PC-3 (cell line): ENCODE measurements at regions not wholly inside any gene's neighbourhood (a gene's known extent, or its start where the extent isn't known, plus 50 kb on each side); places are given as distances from the start of the nearest gene placed in this dataset.

Source experiments
- ATAC-seq: fragments of 200-7000 bp; cut with Tn5 transposase; 2 replicates; pipeline ENCODE4 v1.9.1; 2020; ENCODE audit warnings: mild to moderate bottlenecking, moderate library complexity
- BruUV-seq: library from RNA; stranded (reverse); fragments of 400-500 nt; replicated peaks from 2 replicates; lab custom pipeline; 2021; lab: Mats Ljungman, UMichigan
- CTCF ChIA-PET: fragments of 300-600 bp; sonication (Branson Sonifier 250); formaldehyde crosslinking; loops from one replicate; lab custom pipeline; 2022; ENCODE audit warnings: antibody characterized with exemption; lab: Charles Lee
- POLR2A ChIA-PET: fragments of 300-600 bp; sonication (Branson Sonifier 250); formaldehyde crosslinking; loops from one replicate; lab custom pipeline; 2022; ENCODE audit warnings: antibody characterized with exemption; ENCODE audit not compliant: unreplicated experiment; lab: Charles Lee
- DNase-seq: peaks from one replicate; pipeline ENCODE4 v3.0.0-alpha.2; 2015
- H2AFZ ChIP-seq: fragments of 300-600 bp; sonication (generic); 2 replicates; pipeline ENCODE4 v1.6.0; 2016; ENCODE audit warnings: antibody characterized with exemption, low read length
- H3F3A ChIP-seq: fragments of 300-600 bp; sonication (generic); one replicate; pipeline ENCODE4 v1.6.0; 2017; ENCODE audit warnings: antibody characterized with exemption, low read length, control low read depth, mild to moderate bottlenecking; ENCODE audit not compliant: unreplicated experiment
- H3K27ac ChIP-seq: fragments of 300-600 bp; sonication (generic); 2 replicates; pipeline ENCODE4 v1.5.1; 2016; ENCODE audit warnings: mild to moderate bottlenecking, low read length
- H3K27me3 ChIP-seq: fragments of 300-600 bp; sonication (generic); 2 replicates; pipeline ENCODE4 v1.6.1; 2016; ENCODE audit warnings: low read length, mixed read lengths
- H3K36me3 ChIP-seq: fragments of 300-600 bp; sonication (generic); 2 replicates; pipeline ENCODE4 v1.6.1; 2016; ENCODE audit warnings: low read depth, mixed run types, low read length, mixed read lengths
- H3K4me1 ChIP-seq: fragments of 300-600 bp; sonication (generic); 2 replicates; pipeline ENCODE4 v1.5.1; 2016; ENCODE audit warnings: low read length; ENCODE audit not compliant: insufficient read depth
- H3K4me2 ChIP-seq: fragments of 300-600 bp; sonication (generic); 2 replicates; pipeline ENCODE4 v1.6.0; 2016; ENCODE audit warnings: low read length
- H3K4me3 ChIP-seq: fragments of 300-600 bp; sonication (generic); 2 replicates; pipeline ENCODE4 v1.5.1; 2016; ENCODE audit warnings: mild to moderate bottlenecking, low read length, mixed read lengths
- H3K79me2 ChIP-seq: fragments of 300-600 bp; sonication (generic); 2 replicates; pipeline ENCODE4 v1.6.1; 2017; ENCODE audit warnings: low read length, mixed read lengths
- H3K9ac ChIP-seq: fragments of 300-600 bp; sonication (generic); 2 replicates; pipeline ENCODE4 v1.6.0; 2016; ENCODE audit warnings: mild to moderate bottlenecking, low read length
- H3K9me2 ChIP-seq: fragments of 300-600 bp; sonication (generic); replicated peaks from 2 replicates; pipeline ENCODE4 v1.6.1; 2016; ENCODE audit warnings: mixed run types, low read length, mixed read lengths
- H3K9me3 ChIP-seq: fragments of 300-600 bp; sonication (generic); 2 replicates; pipeline ENCODE4 v1.6.1; 2016; ENCODE audit warnings: low read length, mixed read lengths
- H4K20me1 ChIP-seq: fragments of 300-600 bp; sonication (generic); 2 replicates; pipeline ENCODE4 v1.6.1; 2016; ENCODE audit warnings: low read length, mixed read lengths
- CTCF ChIP-seq: fragments of 300-600 bp; sonication (generic); conservative IDR thresholded peaks from 2 replicates; pipeline ENCODE4 v1.5.1; 2017; ENCODE audit warnings: antibody characterized with exemption, low read depth, mild to moderate bottlenecking, low read length
- EZH2 ChIP-seq: fragments of 300-600 bp; sonication (generic); IDR thresholded peaks from one replicate; pipeline ENCODE4 v1.6.1; 2017; ENCODE audit warnings: antibody characterized with exemption, mild to moderate bottlenecking, low read length; ENCODE audit not compliant: unreplicated experiment
- EZH2phosphoT487 ChIP-seq: fragments of 300-600 bp; sonication (generic); IDR thresholded peaks from 2 replicates; pipeline ENCODE4 v1.6.1; 2018; ENCODE audit warnings: mild to moderate bottlenecking, antibody characterized with exemption, low read length, borderline replicate concordance
- intact Hi-C: fragments of 100-400 bp; cut with micrococcal nuclease; formaldehyde crosslinking; loops from 2 replicates; pipeline ENCODE4 v1.9.0; 2023

DNA sequence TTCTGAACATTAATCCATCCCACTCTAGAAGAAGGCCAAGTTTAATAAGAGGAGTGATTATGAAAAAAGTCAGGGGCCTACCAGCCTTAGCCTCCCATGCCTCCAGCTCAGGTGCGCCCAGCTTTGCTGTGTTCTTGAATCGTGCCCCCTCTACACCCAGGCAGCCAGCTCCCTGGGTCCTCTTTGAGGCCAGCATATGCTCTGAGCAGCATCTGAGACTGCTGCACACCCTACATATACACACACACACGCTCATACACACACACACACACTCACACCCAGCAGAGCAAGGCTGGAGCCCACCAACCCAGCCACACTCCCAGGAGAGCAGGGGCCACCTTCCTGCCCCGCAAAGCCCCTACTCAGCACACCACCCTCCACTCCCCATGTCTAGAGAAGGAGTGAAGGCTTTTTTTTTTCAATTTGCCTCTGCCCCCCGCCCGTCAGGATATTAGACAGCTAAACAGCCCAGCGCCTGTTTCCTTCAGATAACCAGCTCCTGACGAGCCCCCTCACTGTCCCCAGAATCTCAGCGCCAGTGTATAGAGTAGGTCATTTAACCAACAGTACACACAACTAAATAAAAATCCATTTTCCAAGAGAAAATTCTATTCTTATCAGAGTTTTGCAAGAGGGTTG lies 121.6 kb downstream of the BUD13 start:
- ATAC-seq (no peak), DNase-seq (no peak)
- Histone ChIP-seq H3K4me1 (no peaks in the 10 kb centered on the region), H3K79me2 (no peaks in the 10 kb centered on the region), H3K9ac (no peak overlapping the region), H3K27ac (no peak overlapping the region), H4K20me1 (no peaks in the 10 kb centered on the region), H2AFZ (no peak overlapping the region), H3F3A (no peaks in the 10 kb centered on the region), H3K4me2 (no peak overlapping the region), H3K27me3 (peaks cover 36% of the 10 kb centered on the region), H3K36me3 (no peaks in the 10 kb centered on the region), H3K9me3 (no peaks in the 10 kb centered on the region), H3K9me2 (no peaks in the 10 kb centered on the region), H3K4me3 (no peak overlapping the region)
- ChIA-PET POLR2A (no interaction called here), CTCF (no interaction called here)
- no TSS peak for BruUV-seq
- TF ChIP-seq CTCF (no peak), EZH2 (no peak), EZH2phosphoT487 (no peak)
- intact Hi-C loops: no loop called here

DNA sequence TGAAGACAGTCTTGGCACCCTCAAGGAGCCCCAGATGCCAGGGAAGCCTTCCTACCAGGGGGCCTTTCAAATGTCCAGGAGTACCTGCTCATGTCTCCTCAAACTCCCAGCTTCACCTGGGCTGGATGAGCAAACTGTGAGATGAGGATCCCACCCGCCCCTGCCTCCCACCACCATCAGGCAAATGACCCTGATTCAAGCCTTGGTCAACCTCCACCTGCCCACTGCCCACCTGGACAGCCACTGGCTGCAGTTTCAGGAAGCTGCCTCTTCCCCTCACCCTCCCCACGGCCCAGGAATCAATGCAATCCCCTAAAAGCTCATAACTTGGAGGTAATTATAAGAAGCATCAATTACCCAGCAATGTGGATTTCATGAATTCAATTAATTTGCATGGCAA lies 122.7 kb downstream of the BUD13 start:
- Histone ChIP-seq H3K9me3 (no peaks in the 10 kb centered on the region), H3K9ac (no peak overlapping the region), H3K4me1 (no peaks in the 10 kb centered on the region), H3K9me2 (no peaks in the 10 kb centered on the region), H2AFZ (no peak overlapping the region), H4K20me1 (no peaks in the 10 kb centered on the region), H3K4me3 (no peak overlapping the region), H3K36me3 (no peaks in the 10 kb centered on the region), H3F3A (no peaks in the 10 kb centered on the region), H3K27ac (no peak overlapping the region), H3K4me2 (no peak overlapping the region), H3K79me2 (no peaks in the 10 kb centered on the region), H3K27me3 (peaks cover 36% of the 10 kb centered on the region)
- DNase-seq: no peak
- ATAC-seq: no peak
- intact Hi-C loops: no loop called here
- TF ChIP-seq CTCF (no peak), EZH2 (no peak), EZH2phosphoT487 (no peak)
- POLR2A ChIA-PET: no interaction called here
- BruUV-seq: no TSS peak
- CTCF ChIA-PET: no interaction called here

GRCh38 chr11:116649268-116649667 lies 123.5 kb downstream of the BUD13 start:
- no peak for DNase-seq
- H3K36me3 ChIP-seq: no peaks in the 10 kb centered on the region
- no peaks in the 10 kb centered on the region for H3K9me2 ChIP-seq
- CTCF ChIA-PET: no interaction called here
- no peaks in the 10 kb centered on the region for H3K4me1 ChIP-seq
- no peak overlapping the region for H3K4me3 ChIP-seq
- no TSS peak for BruUV-seq
- no peak for ATAC-seq
- no peak overlapping the region for H3K27ac ChIP-seq
- no peak overlapping the region for H3K9ac ChIP-seq
- no peaks in the 10 kb centered on the region for H3K9me3 ChIP-seq
- TF ChIP-seq CTCF (no peak), EZH2phosphoT487 (no peak), EZH2 (no peak)
- H3K79me2 ChIP-seq: no peaks in the 10 kb centered on the region
- intact Hi-C loops: no loop called here
- POLR2A ChIA-PET: no interaction called here
- H4K20me1 ChIP-seq: no peaks in the 10 kb centered on the region
- no peak overlapping the region for H3K4me2 ChIP-seq
- no peak overlapping the region for H2AFZ ChIP-seq
- no peaks in the 10 kb centered on the region for H3F3A ChIP-seq
- peaks cover 36% of the 10 kb centered on the region for H3K27me3 ChIP-seq
